ENCODE measurements at regions not wholly inside any gene's neighbourhood (a gene's known extent, or its start where the extent isn't known, plus 50 kb on each side); places are given as distances from the start of the nearest gene placed in this dataset.
A peak's percentile ranks its signal among the peaks of the same experiment; 100 is the strongest.

GRCh38 chr11:23789200-23789853, 707.5 kb upstream of the LUZP2 start:
- Histone ChIP-seq H3K27me3 (replicated peaks; ENCODE audit: control insufficient read depth, insufficient read depth, low read length) (no peaks in the 10 kb centered on the region), H3K9me3 (no peaks in the 10 kb centered on the region), H3K4me3 (ENCODE audit: low read depth, low read length) (no peak overlapping the region), H3K4me1 (peaks cover 29% of the 10 kb centered on the region), H3K36me3 (ENCODE audit: control insufficient read depth, insufficient read depth, low read length) (no peaks in the 10 kb centered on the region)
- Mint-ChIP-seq H3K27me3 (ENCODE audit: insufficient read depth, unreplicated experiment) (no peaks in the 10 kb centered on the region), H3K36me3 (ENCODE audit: insufficient read depth, unreplicated experiment) (no peaks in the 10 kb centered on the region), H3K27ac (ENCODE audit: unreplicated experiment) (no peak overlapping the region), H3K4me1 (ENCODE audit: low read depth, unreplicated experiment) (peaks cover 7% of the 10 kb centered on the region), H3K4me3 (ENCODE audit: unreplicated experiment) (no peak overlapping the region), H3K9me3 (ENCODE audit: unreplicated experiment) (no peaks in the 10 kb centered on the region)
- ChIA-PET POLR2A (no interaction called here), CTCF (no interaction called here)
- BruUV-seq (replicated peaks), result no TSS peak
- intact Hi-C loops (cut with micrococcal nuclease; ENCODE audit: unreplicated experiment), result no loop called here
- no peak for TF ChIP-seq CTCF (IDR thresholded peaks at IDR 0.05; ENCODE audit: insufficient read depth in 1 of 2, low read depth in 1 of 2, low read length in 1 of 2, severe bottlenecking in 1 of 2, unreplicated experiment in 1 of 2)
- DNase-seq, result no peak

- BruUV-seq (replicated peaks), result no TSS peak
- Mint-ChIP-seq H3K27ac (ENCODE audit: unreplicated experiment) (no peak overlapping the region), H3K9me3 (ENCODE audit: unreplicated experiment) (no peaks in the 10 kb centered on the region), H3K4me3 (ENCODE audit: unreplicated experiment) (no peak overlapping the region), H3K4me1 (ENCODE audit: low read depth, unreplicated experiment) (peaks cover 7% of the 10 kb centered on the region), H3K36me3 (ENCODE audit: insufficient read depth, unreplicated experiment) (no peaks in the 10 kb centered on the region), H3K27me3 (ENCODE audit: insufficient read depth, unreplicated experiment) (no peaks in the 10 kb centered on the region)
- no peak for TF ChIP-seq CTCF (IDR thresholded peaks at IDR 0.05; ENCODE audit: insufficient read depth in 1 of 2, low read depth in 1 of 2, low read length in 1 of 2, severe bottlenecking in 1 of 2, unreplicated experiment in 1 of 2)
- ChIA-PET POLR2A (no interaction called here), CTCF (no interaction called here)
- H3K9me3 ChIP-seq, result no peaks in the 10 kb centered on the region
- H3K27me3 ChIP-seq (replicated peaks; ENCODE audit: control insufficient read depth, insufficient read depth, low read length), result no peaks in the 10 kb centered on the region
- intact Hi-C loops (cut with micrococcal nuclease; ENCODE audit: unreplicated experiment), result no loop called here
- H3K4me1 ChIP-seq, result peaks cover 29% of the 10 kb centered on the region
- peak; percentile 7 to 38 for DNase-seq
- H3K4me3 ChIP-seq (ENCODE audit: low read depth, low read length), result no peak overlapping the region
- no peaks in the 10 kb centered on the region for H3K36me3 ChIP-seq (ENCODE audit: control insufficient read depth, insufficient read depth, low read length)
These were observed 706.9 kb upstream of the LUZP2 start for GRCh38 chr11:23789938-23790371.

GRCh38 chr11:23797624-23798419, 699.0 kb upstream of the LUZP2 start:
- Mint-ChIP-seq H3K27ac (ENCODE audit: unreplicated experiment) (no peak overlapping the region), H3K27me3 (ENCODE audit: insufficient read depth, unreplicated experiment) (peaks cover 3% of the 10 kb centered on the region), H3K4me3 (ENCODE audit: unreplicated experiment) (no peak overlapping the region), H3K36me3 (ENCODE audit: insufficient read depth, unreplicated experiment) (no peaks in the 10 kb centered on the region), H3K9me3 (ENCODE audit: unreplicated experiment) (no peaks in the 10 kb centered on the region), H3K4me1 (ENCODE audit: low read depth, unreplicated experiment) (no peaks in the 10 kb centered on the region)
- BruUV-seq (replicated peaks), result no TSS peak
- no peak overlapping the region for H3K4me3 ChIP-seq (ENCODE audit: low read depth, low read length)
- H3K27me3 ChIP-seq (replicated peaks; ENCODE audit: control insufficient read depth, insufficient read depth, low read length), result no peaks in the 10 kb centered on the region
- no peak for TF ChIP-seq CTCF (IDR thresholded peaks at IDR 0.05; ENCODE audit: insufficient read depth in 1 of 2, low read depth in 1 of 2, low read length in 1 of 2, severe bottlenecking in 1 of 2, unreplicated experiment in 1 of 2)
- ChIA-PET POLR2A (no interaction called here), CTCF (no interaction called here)
- intact Hi-C loops (cut with micrococcal nuclease; ENCODE audit: unreplicated experiment), result no loop called here
- H3K4me1 ChIP-seq, result no peaks in the 10 kb centered on the region
- H3K9me3 ChIP-seq, result no peaks in the 10 kb centered on the region
- no peak for DNase-seq
- H3K36me3 ChIP-seq (ENCODE audit: control insufficient read depth, insufficient read depth, low read length), result no peaks in the 10 kb centered on the region
